SK-N-SH (cell line): ENCODE measurements at regions not wholly inside any gene's neighbourhood (a gene's known extent, or its start where the extent isn't known, plus 50 kb on each side); places are given as distances from the start of the nearest gene placed in this dataset.

ENCODE experiments used
- CTCF ChIA-PET: fragments of 300-600, 350-600 bp; formaldehyde crosslinking; extraction: SDS; loops from one replicate; lab custom pipeline; 2021; lab: Yijun Ruan, JAX
- POLR2A ChIA-PET: fragments of 350-600 bp; sonication (Branson Sonifier 250); formaldehyde crosslinking; extraction: SDS; loops from one replicate; lab custom pipeline; 2020; ENCODE audit warnings: antibody characterized with exemption, inconsistent platforms; lab: Yijun Ruan, JAX
- DNase-seq: peaks from one replicate; pipeline ENCODE4 v3.0.0; 2012
- H2AFZ ChIP-seq: fragments of 200-600 bp; sonication (generic); 2 replicates; pipeline ENCODE4 v1.8.1; 2016; ENCODE audit warnings: antibody characterized with exemption, mild to moderate bottlenecking, low read depth
- H3F3A ChIP-seq: fragments of 200-600 bp; sonication (generic); replicated peaks from 2 replicates; pipeline ENCODE3; 2016; ENCODE audit warnings: antibody characterized with exemption, mild to moderate bottlenecking; ENCODE audit not compliant: insufficient read depth
- H3K27ac ChIP-seq, 2 experiments: fragments of 200-500 bp in 1 of 2; fragments of 200-600 bp in 1 of 2; sonication (Bioruptor generic) in 1 of 2; sonication (generic), shearing (Covaris generic) in 1 of 2; 2 replicates each; pipeline versions ENCODE4 v1.5.1 to v1.6.1; 2014 to 2016; ENCODE audit warnings: low read depth in 2 of 2, inconsistent platforms in 1 of 2, low read length in 1 of 2, mild to moderate bottlenecking in 1 of 2, mixed read lengths in 1 of 2
- H3K27me3 ChIP-seq: fragments of 200-600 bp; sonication (generic), shearing (Covaris generic); 2 replicates; pipeline ENCODE4 v1.6.1; 2016; ENCODE audit warnings: mixed run types; ENCODE audit not compliant: insufficient read depth
- H3K36me3 ChIP-seq, 2 experiments: fragments of 200-500 bp in 1 of 2; fragments of 200-600 bp in 1 of 2; sonication (Bioruptor generic) in 1 of 2; sonication (generic) in 1 of 2; replicated peaks in 1 of 2; 2 replicates each; pipeline versions ENCODE3 to v1.5.1; 2014 to 2016; ENCODE audit warnings: low read length in 1 of 2, mild to moderate bottlenecking in 1 of 2; ENCODE audit not compliant: insufficient read depth in 2 of 2, control insufficient read depth in 1 of 2
- H3K4me1 ChIP-seq, 2 experiments: fragments of 200-500 bp in 1 of 2; fragments of 200-600 bp in 1 of 2; sonication (Bioruptor generic) in 1 of 2; sonication (generic), shearing (Covaris generic) in 1 of 2; 2 replicates each; pipeline versions ENCODE4 v1.5.1 to v1.6.1; 2014 to 2016; ENCODE audit warnings: low read depth in 1 of 2, low read length in 1 of 2, mixed run types in 1 of 2; ENCODE audit not compliant: insufficient read depth in 2 of 2, control insufficient read depth in 1 of 2
- H3K4me2 ChIP-seq: fragments of 200-600 bp; sonication (generic), shearing (Covaris generic); 2 replicates; pipeline ENCODE4 v1.6.1; 2017; ENCODE audit warnings: mixed run types
- H3K4me3 ChIP-seq, 2 experiments: fragments of 200-500 bp in 1 of 2; fragments of 200-600 bp in 1 of 2; sonication (Bioruptor generic) in 1 of 2; sonication (generic), shearing (Covaris generic) in 1 of 2; 2 replicates each; pipeline versions ENCODE4 v1.5.1 to v1.8.1; 2014 to 2016; ENCODE audit warnings: low read depth in 2 of 2, inconsistent platforms in 1 of 2, low read length in 1 of 2, mild to moderate bottlenecking in 1 of 2, mixed read lengths in 1 of 2, moderate library complexity in 1 of 2
- H3K79me2 ChIP-seq: fragments of 200-600 bp; sonication (generic); 2 replicates; pipeline ENCODE4 v1.8.1; 2017; ENCODE audit warnings: mild to moderate bottlenecking; ENCODE audit not compliant: insufficient read depth
- H3K9ac ChIP-seq: fragments of 200-600 bp; sonication (generic); 2 replicates; pipeline ENCODE4 v1.6.1; 2017; ENCODE audit warnings: mixed run types
- H3K9me2 ChIP-seq: fragments of 200-600 bp; sonication (generic); 2 replicates; pipeline ENCODE4 v1.6.1; 2017; ENCODE audit warnings: mixed run types
- H3K9me3 ChIP-seq: fragments of 200-600 bp; sonication (generic); 2 replicates; pipeline ENCODE4 v1.6.1; 2017; ENCODE audit warnings: mixed run types, mild to moderate bottlenecking, moderate library complexity
- H4K20me1 ChIP-seq: fragments of 200-600 bp; sonication (generic); 2 replicates; pipeline ENCODE4 v1.6.1; 2017; ENCODE audit warnings: mild to moderate bottlenecking, mixed run types; ENCODE audit not compliant: insufficient read depth
- CHD2 ChIP-seq: fragments of 150-350 bp; IDR thresholded peaks from 2 replicates; pipeline ENCODE4 v1.6.1; 2018; ENCODE audit warnings: low read length; ENCODE audit not compliant: partially characterized antibody
- EP300 ChIP-seq, 2 experiments: IDR thresholded peaks; 2 replicates each; pipeline versions ENCODE4 v1.4.0 to v1.6.1; 2012; ENCODE audit warnings: borderline replicate concordance in 1 of 2, low read depth in 1 of 2, low read length in 1 of 2
- GABPA ChIP-seq: IDR thresholded peaks from 2 replicates; pipeline ENCODE4 v1.4.0; 2012; ENCODE audit warnings: low read depth, mild to moderate bottlenecking
- JUND ChIP-seq: IDR thresholded peaks from 2 replicates; pipeline ENCODE4 v1.4.0; 2012
- MEF2A ChIP-seq: IDR thresholded peaks from 2 replicates; pipeline ENCODE4 v1.4.0; 2012; ENCODE audit warnings: low read depth, borderline replicate concordance
- NRF1 ChIP-seq: IDR thresholded peaks from 2 replicates; pipeline ENCODE4 v1.6.1; 2012; ENCODE audit warnings: low read depth, mild to moderate bottlenecking, low read length
- SMC3 ChIP-seq: IDR thresholded peaks from 2 replicates; pipeline ENCODE4 v1.6.1; 2012; ENCODE audit warnings: low read depth, low read length, improper control_type of control experiment
- WGBS: methylation state at CpG from one replicate; pipeline ENCODE4 v1.1.6; 2017; ENCODE audit warnings: low lambda C conversion rate; 5-methylcytosine and 5-hydroxymethylcytosine counted together
- TF ChIP-seq, protein P1 (sequence below): fragments of 150-350 bp; IDR thresholded peaks from 2 replicates; pipeline ENCODE4 v1.6.1; 2016; ENCODE audit warnings: mild to moderate bottlenecking, low read depth, low read length
- TF ChIP-seq, protein P2 (sequence below): IDR thresholded peaks from 2 replicates; pipeline ENCODE4; 2012
- TF ChIP-seq, protein P3 (sequence below): fragments of 150-350 bp; IDR thresholded peaks from 2 replicates; pipeline ENCODE4 v1.6.1; 2017; ENCODE audit warnings: antibody characterized with exemption, low read length, low read depth, borderline replicate concordance

DNA sequence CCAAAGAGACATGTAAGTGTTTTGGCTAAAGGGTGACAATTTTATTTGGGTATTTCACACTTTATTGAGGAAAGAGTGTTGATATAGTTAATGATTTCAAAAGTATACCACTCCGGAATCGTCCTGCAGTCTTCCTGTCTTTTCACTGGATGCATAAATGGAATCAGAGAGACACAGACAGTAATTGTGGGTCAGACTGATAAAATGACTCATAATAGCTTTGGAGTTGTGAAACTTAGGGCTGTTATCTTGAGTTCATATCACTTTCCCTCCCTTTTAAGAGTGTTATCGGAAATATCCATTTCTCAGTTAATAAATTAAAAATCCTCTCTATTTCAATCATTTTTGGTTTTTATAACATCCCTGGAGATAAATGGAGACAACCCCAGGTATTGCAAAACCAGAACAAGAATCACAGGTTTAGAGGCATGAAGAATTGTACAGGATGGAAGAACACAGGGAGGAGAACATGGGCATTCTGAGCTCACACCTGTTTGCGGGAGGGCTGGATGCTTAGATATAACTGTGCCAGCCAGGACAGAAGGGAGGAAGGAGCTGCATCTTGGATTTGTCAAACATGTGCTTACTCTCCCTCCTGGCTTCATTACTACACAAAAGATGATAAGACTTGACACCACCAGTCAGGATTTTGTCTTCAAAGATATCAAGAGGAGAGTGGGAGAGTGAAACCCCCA is 185.4 kb downstream of the LMO4 start:
- Histone ChIP-seq H3K36me3 (no peaks in the 10 kb centered on the region), H4K20me1 (no peaks in the 10 kb centered on the region), H3K9me3 (no peaks in the 10 kb centered on the region), H3K4me1 (peaks cover 0 to 4% of the 10 kb centered on the region in 2 experiments; a peak in 1 of 4 replicates), H3K4me2 (no peak overlapping the region), H3F3A (peaks cover 4% of the 10 kb centered on the region), H3K4me3 (no peak overlapping the region), H3K27me3 (no peaks in the 10 kb centered on the region), H3K9ac (no peak overlapping the region), H3K9me2 (no peaks in the 10 kb centered on the region), H2AFZ (peak overlapping the region; percentile 0; the same call in 1 of the 2 replicates), H3K27ac (no peak overlapping the region), H3K79me2 (no peaks in the 10 kb centered on the region)
- TF ChIP-seq, protein P1, sequence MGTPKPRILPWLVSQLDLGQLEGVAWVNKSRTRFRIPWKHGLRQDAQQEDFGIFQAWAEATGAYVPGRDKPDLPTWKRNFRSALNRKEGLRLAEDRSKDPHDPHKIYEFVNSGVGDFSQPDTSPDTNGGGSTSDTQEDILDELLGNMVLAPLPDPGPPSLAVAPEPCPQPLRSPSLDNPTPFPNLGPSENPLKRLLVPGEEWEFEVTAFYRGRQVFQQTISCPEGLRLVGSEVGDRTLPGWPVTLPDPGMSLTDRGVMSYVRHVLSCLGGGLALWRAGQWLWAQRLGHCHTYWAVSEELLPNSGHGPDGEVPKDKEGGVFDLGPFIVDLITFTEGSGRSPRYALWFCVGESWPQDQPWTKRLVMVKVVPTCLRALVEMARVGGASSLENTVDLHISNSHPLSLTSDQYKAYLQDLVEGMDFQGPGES = no peak
- TF ChIP-seq, protein P2, sequence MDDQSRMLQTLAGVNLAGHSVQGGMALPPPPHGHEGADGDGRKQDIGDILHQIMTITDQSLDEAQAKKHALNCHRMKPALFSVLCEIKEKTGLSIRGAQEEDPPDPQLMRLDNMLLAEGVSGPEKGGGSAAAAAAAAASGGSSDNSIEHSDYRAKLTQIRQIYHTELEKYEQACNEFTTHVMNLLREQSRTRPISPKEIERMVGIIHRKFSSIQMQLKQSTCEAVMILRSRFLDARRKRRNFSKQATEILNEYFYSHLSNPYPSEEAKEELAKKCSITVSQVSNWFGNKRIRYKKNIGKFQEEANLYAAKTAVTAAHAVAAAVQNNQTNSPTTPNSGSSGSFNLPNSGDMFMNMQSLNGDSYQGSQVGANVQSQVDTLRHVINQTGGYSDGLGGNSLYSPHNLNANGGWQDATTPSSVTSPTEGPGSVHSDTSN = no peak
- TF ChIP-seq JUND = 0 out of 2 replicates have a peak, but pooled peaks have one; percentile 13
- 31% methylated on average over 4 of the region's 4 CpGs for WGBS
- ChIA-PET POLR2A (no interaction called here), CTCF (no interaction called here)
- DNase-seq = no peak

DNA sequence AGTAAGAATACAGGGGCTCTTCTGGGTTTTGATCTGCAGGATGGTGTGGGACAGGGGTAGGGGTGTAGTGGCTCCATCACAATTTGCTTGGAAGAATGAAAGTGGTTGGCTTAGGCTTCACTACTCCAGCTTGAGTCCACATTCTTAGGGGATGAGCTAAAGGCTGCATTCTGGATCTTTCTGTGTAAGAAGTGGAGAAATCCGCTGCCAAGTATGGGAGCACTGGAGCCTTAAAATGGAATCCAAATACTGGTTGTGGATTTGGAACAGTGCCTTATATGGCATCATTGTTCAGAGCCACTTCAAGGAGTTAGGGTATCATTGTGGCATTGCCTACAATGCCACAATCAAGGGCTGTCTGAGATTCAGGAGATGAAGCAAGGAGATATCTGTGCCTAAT is 187.1 kb downstream of the LMO4 start:
- CTCF ChIA-PET = no interaction called here

DNA sequence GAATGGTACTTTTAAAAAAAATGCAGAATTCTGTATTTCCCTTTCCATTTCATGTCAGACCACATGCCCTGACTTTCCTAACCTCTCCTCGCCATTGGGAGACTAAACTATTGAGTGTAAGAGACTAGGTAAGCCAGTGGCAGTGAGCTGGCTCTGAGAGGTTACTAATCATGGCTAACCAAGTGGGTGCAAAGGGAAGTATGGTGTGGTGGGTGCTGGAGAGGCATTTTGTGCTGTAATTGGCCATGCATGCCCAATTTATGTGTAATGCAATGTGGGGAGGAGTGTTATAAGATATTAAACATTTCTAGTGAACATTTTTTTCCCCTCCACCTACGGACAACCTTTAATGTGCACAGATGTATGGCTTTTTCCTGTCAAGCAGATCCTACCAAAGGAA is 190.1 kb downstream of the LMO4 start:
- no peaks in the 10 kb centered on the region for H3K9me3 ChIP-seq
- H3K9me2 ChIP-seq = no peaks in the 10 kb centered on the region
- H3K36me3 ChIP-seq = no peaks in the 10 kb centered on the region
- DNase-seq = no peak
- no peaks in the 10 kb centered on the region for H3K27me3 ChIP-seq
- H3K27ac ChIP-seq = no peak overlapping the region
- H3K4me1 ChIP-seq = no peaks in the 10 kb centered on the region
- no peak overlapping the region for H3K9ac ChIP-seq
- ChIA-PET CTCF (no interaction called here), POLR2A (no interaction called here)
- H3F3A ChIP-seq = no peaks in the 10 kb centered on the region
- H4K20me1 ChIP-seq = no peaks in the 10 kb centered on the region
- 49% methylated on average over 2 of the region's 2 CpGs for WGBS
- H3K4me2 ChIP-seq = no peak overlapping the region
- H3K4me3 ChIP-seq = no peak overlapping the region
- no peak overlapping the region for H2AFZ ChIP-seq
- TF ChIP-seq, protein P3, sequence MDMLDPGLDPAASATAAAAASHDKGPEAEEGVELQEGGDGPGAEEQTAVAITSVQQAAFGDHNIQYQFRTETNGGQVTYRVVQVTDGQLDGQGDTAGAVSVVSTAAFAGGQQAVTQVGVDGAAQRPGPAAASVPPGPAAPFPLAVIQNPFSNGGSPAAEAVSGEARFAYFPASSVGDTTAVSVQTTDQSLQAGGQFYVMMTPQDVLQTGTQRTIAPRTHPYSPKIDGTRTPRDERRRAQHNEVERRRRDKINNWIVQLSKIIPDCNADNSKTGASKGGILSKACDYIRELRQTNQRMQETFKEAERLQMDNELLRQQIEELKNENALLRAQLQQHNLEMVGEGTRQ = no peak
- TF ChIP-seq CHD2 (no peak), GABPA (no peak), MEF2A (no peak), SMC3 (no peak)
- no peaks in the 10 kb centered on the region for H3K79me2 ChIP-seq

More for the DNA sequence above, 187.1 kb downstream of the LMO4 start:
- Histone ChIP-seq H3K9ac (no peak overlapping the region), H3K4me2 (no peak overlapping the region), H3K36me3 (no peaks in the 10 kb centered on the region), H3K9me3 (no peaks in the 10 kb centered on the region), H3F3A (peaks cover 4% of the 10 kb centered on the region), H3K4me1 (peaks cover 0 to 4% of the 10 kb centered on the region in 2 experiments; a peak in 1 of 4 replicates), H3K27me3 (no peaks in the 10 kb centered on the region), H2AFZ (no peak overlapping the region), H3K9me2 (no peaks in the 10 kb centered on the region), H3K79me2 (no peaks in the 10 kb centered on the region), H3K27ac (no peak overlapping the region)
- POLR2A ChIA-PET = no interaction called here
- DNase-seq = no peak
- TF ChIP-seq, protein P3 = no peak
- TF ChIP-seq NRF1 (no peak), EP300 (IDR thresholded peaks at IDR 0.05; ENCODE audit: borderline replicate concordance in 1 of 2, low read depth in 1 of 2, low read length in 1 of 2) (0 out of 4 replicates have a peak, but pooled peaks of 1 of the 2 experiments have one; percentile 18), JUND (0 out of 2 replicates have a peak, but pooled peaks have one; percentile 2)
- TF ChIP-seq, all 33 proteins: peak for 2
- Histone ChIP-seq H4K20me1 (no peaks in the 10 kb centered on the region), H3K4me3 (no peak overlapping the region)
- WGBS = 55% methylated on average over 1 of the region's 1 CpG
